ENCODE measurements at regions not wholly inside any gene's neighbourhood (a gene's known extent, or its start where the extent isn't known, plus 50 kb on each side); places are given as distances from the start of the nearest gene placed in this dataset.

GRCh38 chr1:20423169-20423795 lies 62.7 kb downstream of the CAMK2N1 start:
- TF ChIP-seq REST (IDR thresholded peaks at IDR 0.05; ENCODE audit: insufficient read depth in 1 of 2, low read depth in 2 of 2, low read length in 1 of 2) (no peak), POLR2AphosphoS5 (IDR thresholded peaks at IDR 0.05; ENCODE audit: low read depth, low read length) (no peak), CTCF (IDR thresholded peaks at IDR 0.05) (no peak), SIN3A (IDR thresholded peaks at IDR 0.05; ENCODE audit: borderline replicate concordance, insufficient read depth, low read depth, low read length) (no peak), TCF7L2 (IDR thresholded peaks at IDR 0.05; ENCODE audit: low read depth, low read length) (no peak)

Measured in Panc1 (cell line).